ENCODE measurements at regions not wholly inside any gene's neighbourhood (a gene's known extent, or its start where the extent isn't known, plus 50 kb on each side); places are given as distances from the start of the nearest gene placed in this dataset.

DNA sequence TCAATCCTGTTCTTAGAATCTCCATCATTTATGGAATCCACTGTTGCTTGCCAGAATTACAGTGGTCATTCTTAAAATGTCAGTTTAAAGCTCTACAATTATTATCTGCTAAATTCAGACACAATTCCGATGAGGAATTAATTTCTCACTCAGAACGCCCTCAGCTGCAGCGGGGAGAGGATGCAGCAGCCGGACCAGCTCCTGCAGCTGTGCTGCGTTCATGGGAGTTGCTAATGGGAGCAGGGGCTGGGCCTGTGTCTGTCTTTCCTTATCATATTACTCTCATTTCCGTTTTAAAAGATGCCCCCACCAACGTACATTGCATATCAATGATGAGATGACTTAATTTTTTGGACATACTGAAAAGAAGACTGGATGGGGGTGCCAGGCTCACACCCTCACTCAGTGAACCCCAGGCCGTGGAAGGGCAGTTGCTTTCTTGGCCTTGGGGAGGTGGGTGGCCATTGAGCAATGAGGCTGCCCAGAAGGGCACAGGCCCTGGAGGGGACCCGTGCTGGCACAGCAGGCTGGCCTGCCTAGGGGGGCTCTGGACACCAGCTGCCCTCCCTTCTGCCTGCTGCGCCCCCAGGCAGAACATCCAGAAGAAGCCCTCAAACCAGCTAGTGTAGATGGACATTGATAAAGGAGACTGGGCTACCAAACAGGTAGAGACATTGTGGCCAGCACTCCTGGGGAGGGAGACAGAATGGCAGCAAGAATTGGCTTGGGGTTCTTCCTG, 503.6 kb upstream of the MYT1L start:
- no peak for DNase-seq
- no peaks in the 10 kb centered on the region for H4K20me1 ChIP-seq (ENCODE audit: insufficient read depth, low read length)
- no peak overlapping the region for H2AFZ ChIP-seq (ENCODE audit: low read length)
- no peaks in the 10 kb centered on the region for H3K9me2 ChIP-seq (replicated peaks; ENCODE audit: insufficient read depth, low read length)
- H3K9ac ChIP-seq (ENCODE audit: low read length): no peak overlapping the region
- no peaks in the 10 kb centered on the region for H3K9me3 ChIP-seq (replicated peaks; ENCODE audit: insufficient read depth, low read length)
- no peaks in the 10 kb centered on the region for H3K79me2 ChIP-seq (ENCODE audit: low read length)
- TF ChIP-seq EZH2phosphoT487 (IDR thresholded peaks at IDR 0.05; ENCODE audit: low read length) (no peak), EZH2 (optimal IDR thresholded peaks at IDR 0.05; ENCODE audit: low read depth, low read length) (no peak)
- TF ChIP-seq, protein P1, sequence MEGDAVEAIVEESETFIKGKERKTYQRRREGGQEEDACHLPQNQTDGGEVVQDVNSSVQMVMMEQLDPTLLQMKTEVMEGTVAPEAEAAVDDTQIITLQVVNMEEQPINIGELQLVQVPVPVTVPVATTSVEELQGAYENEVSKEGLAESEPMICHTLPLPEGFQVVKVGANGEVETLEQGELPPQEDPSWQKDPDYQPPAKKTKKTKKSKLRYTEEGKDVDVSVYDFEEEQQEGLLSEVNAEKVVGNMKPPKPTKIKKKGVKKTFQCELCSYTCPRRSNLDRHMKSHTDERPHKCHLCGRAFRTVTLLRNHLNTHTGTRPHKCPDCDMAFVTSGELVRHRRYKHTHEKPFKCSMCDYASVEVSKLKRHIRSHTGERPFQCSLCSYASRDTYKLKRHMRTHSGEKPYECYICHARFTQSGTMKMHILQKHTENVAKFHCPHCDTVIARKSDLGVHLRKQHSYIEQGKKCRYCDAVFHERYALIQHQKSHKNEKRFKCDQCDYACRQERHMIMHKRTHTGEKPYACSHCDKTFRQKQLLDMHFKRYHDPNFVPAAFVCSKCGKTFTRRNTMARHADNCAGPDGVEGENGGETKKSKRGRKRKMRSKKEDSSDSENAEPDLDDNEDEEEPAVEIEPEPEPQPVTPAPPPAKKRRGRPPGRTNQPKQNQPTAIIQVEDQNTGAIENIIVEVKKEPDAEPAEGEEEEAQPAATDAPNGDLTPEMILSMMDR (IDR thresholded peaks at IDR 0.05; ENCODE audit: low read length): no peak
- H3K4me3 ChIP-seq (ENCODE audit: low read length): no peak overlapping the region
- no peaks in the 10 kb centered on the region for H3K27me3 ChIP-seq (replicated peaks; ENCODE audit: insufficient read depth, low read length)
- H3K4me2 ChIP-seq (ENCODE audit: low read depth, low read length): no peak overlapping the region
- H3K27ac ChIP-seq (ENCODE audit: low read length): no peak overlapping the region
- H3K4me1 ChIP-seq (ENCODE audit: low read length): no peaks in the 10 kb centered on the region
- no peaks in the 10 kb centered on the region for H3F3A ChIP-seq (ENCODE audit: insufficient read depth, low read length)
- H3K36me3 ChIP-seq (replicated peaks; ENCODE audit: insufficient read depth, low read length): no peaks in the 10 kb centered on the region

DNA sequence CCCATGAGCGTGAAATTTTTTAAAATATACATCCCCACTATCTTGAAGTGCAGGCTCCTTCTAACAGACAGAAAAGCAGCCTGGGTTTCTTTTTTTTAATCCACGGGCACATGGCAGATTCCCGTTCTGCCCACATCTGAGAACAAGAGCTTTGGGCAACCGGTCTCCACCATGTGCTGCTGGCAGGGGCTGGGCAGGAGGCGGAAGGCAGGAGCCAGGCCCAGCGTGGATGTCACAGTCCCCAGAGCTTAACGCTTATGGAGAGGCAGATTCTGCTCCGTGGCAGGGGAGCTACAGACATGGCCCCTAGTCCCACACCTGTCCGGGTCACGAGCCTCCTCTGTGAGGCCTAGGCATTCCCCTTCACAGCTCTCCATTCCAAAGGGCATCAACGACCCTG, 503.0 kb upstream of the MYT1L start:
- no peaks in the 10 kb centered on the region for H3K79me2 ChIP-seq (ENCODE audit: low read length)
- no peaks in the 10 kb centered on the region for H3K9me2 ChIP-seq (replicated peaks; ENCODE audit: insufficient read depth, low read length)
- no peak overlapping the region for H3K4me3 ChIP-seq (ENCODE audit: low read length)
- H3K4me1 ChIP-seq (ENCODE audit: low read length): no peaks in the 10 kb centered on the region
- no peaks in the 10 kb centered on the region for H4K20me1 ChIP-seq (ENCODE audit: insufficient read depth, low read length)
- no peak overlapping the region for H2AFZ ChIP-seq (ENCODE audit: low read length)
- no peaks in the 10 kb centered on the region for H3K9me3 ChIP-seq (replicated peaks; ENCODE audit: insufficient read depth, low read length)
- no peaks in the 10 kb centered on the region for H3K36me3 ChIP-seq (replicated peaks; ENCODE audit: insufficient read depth, low read length)
- H3K9ac ChIP-seq (ENCODE audit: low read length): no peak overlapping the region
- H3K27ac ChIP-seq (ENCODE audit: low read length): no peak overlapping the region
- TF ChIP-seq EZH2phosphoT487 (IDR thresholded peaks at IDR 0.05; ENCODE audit: low read length) (no peak), EZH2 (optimal IDR thresholded peaks at IDR 0.05; ENCODE audit: low read depth, low read length) (no peak)
- TF ChIP-seq, protein P1 (IDR thresholded peaks at IDR 0.05; ENCODE audit: low read length): no peak
- H3K4me2 ChIP-seq (ENCODE audit: low read depth, low read length): no peak overlapping the region
- DNase-seq: no peak
- no peaks in the 10 kb centered on the region for H3K27me3 ChIP-seq (replicated peaks; ENCODE audit: insufficient read depth, low read length)
- no peaks in the 10 kb centered on the region for H3F3A ChIP-seq (ENCODE audit: insufficient read depth, low read length)

DNA sequence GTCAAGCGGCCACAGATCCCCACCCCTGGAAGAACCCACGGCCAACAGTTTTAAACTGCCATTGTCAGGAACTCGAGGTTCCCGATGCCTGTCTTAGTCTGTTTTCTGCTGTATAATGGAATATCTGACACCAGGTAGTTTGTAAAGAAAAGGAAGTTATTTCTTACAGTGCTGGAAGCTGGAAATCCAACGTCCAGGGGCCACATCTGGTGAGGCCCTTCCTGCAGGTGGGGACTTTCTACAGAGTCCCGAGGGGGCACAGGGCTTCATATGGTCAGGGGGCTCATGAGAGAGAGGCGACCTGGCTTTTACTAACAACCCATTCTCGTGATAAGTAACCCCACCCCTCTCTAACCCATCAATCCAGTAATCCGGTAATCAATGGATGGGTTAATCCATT, 501.6 kb upstream of the MYT1L start:
- no peaks in the 10 kb centered on the region for H4K20me1 ChIP-seq (ENCODE audit: insufficient read depth, low read length)
- H3K4me2 ChIP-seq (ENCODE audit: low read depth, low read length): no peak overlapping the region
- H3K4me1 ChIP-seq (ENCODE audit: low read length): no peaks in the 10 kb centered on the region
- no peak overlapping the region for H2AFZ ChIP-seq (ENCODE audit: low read length)
- TF ChIP-seq EZH2 (optimal IDR thresholded peaks at IDR 0.05; ENCODE audit: low read depth, low read length): no peak
- TF ChIP-seq EZH2phosphoT487 (IDR thresholded peaks at IDR 0.05; ENCODE audit: low read length): no peak
- TF ChIP-seq, protein P1 (IDR thresholded peaks at IDR 0.05; ENCODE audit: low read length): no peak
- DNase-seq: no peak
- no peaks in the 10 kb centered on the region for H3K36me3 ChIP-seq (replicated peaks; ENCODE audit: insufficient read depth, low read length)
- H3K27ac ChIP-seq (ENCODE audit: low read length): no peak overlapping the region
- no peaks in the 10 kb centered on the region for H3K79me2 ChIP-seq (ENCODE audit: low read length)
- H3K9ac ChIP-seq (ENCODE audit: low read length): no peak overlapping the region
- H3K4me3 ChIP-seq (ENCODE audit: low read length): no peak overlapping the region
- no peaks in the 10 kb centered on the region for H3K9me2 ChIP-seq (replicated peaks; ENCODE audit: insufficient read depth, low read length)
- no peaks in the 10 kb centered on the region for H3K27me3 ChIP-seq (replicated peaks; ENCODE audit: insufficient read depth, low read length)
- H3F3A ChIP-seq (ENCODE audit: insufficient read depth, low read length): no peaks in the 10 kb centered on the region
- H3K9me3 ChIP-seq (replicated peaks; ENCODE audit: insufficient read depth, low read length): no peaks in the 10 kb centered on the region

All from MM.1S (cell line).